ENCODE measurements at regions not wholly inside any gene's neighbourhood (a gene's known extent, or its start where the extent isn't known, plus 50 kb on each side); places are given as distances from the start of the nearest gene placed in this dataset.

DNA sequence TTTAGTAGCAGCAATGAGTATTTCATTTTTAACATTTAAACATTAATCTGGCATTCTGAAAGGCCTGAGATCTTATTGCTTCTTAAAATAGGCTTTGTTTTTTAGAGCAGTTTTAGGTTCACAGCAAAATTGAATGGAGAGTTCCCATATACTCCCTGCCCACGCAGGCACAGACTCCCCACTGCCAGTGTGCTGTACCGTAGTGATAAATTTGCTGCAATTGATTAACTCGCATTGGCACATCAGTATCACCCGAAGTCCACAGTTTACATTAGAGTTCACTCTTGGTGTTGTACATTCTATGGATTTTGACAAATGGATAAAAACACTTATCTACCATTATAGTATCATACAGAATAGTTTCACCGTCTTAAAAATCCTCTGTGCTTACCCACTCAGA lies 71.8 kb upstream of the ERRFI1 start:
- 63 to 67% methylated on average over 5 of the region's 5 CpGs for WGBS, 2 donors
- H3K36me3 ChIP-seq (ENCODE audit: control insufficient read depth in 2 of 2, insufficient read depth in 2 of 2, low read length in 1 of 2), result no peaks in the 10 kb centered on the region
- H3K9me3 ChIP-seq (ENCODE audit: control insufficient read depth in 2 of 2, insufficient read depth in 1 of 2, low read depth in 1 of 2, low read length in 1 of 2), result no peaks in the 10 kb centered on the region
- H3K27ac ChIP-seq (ENCODE audit: low read depth in 2 of 2, low read length in 1 of 2), result peak overlapping the region; percentile 65 to 66
- H3K27me3 ChIP-seq (ENCODE audit: control insufficient read depth in 1 of 2, insufficient read depth in 2 of 2, low read length in 2 of 2), result no peaks in the 10 kb centered on the region
- H3K4me3 ChIP-seq (ENCODE audit: low read depth in 1 of 2, low read length in 2 of 2), result no peak overlapping the region
- H3K4me1 ChIP-seq (ENCODE audit: control insufficient read depth in 2 of 2, insufficient read depth in 2 of 2, low read length in 1 of 2), result peaks cover 0 to 4% of the 10 kb centered on the region in 2 donors

DNA sequence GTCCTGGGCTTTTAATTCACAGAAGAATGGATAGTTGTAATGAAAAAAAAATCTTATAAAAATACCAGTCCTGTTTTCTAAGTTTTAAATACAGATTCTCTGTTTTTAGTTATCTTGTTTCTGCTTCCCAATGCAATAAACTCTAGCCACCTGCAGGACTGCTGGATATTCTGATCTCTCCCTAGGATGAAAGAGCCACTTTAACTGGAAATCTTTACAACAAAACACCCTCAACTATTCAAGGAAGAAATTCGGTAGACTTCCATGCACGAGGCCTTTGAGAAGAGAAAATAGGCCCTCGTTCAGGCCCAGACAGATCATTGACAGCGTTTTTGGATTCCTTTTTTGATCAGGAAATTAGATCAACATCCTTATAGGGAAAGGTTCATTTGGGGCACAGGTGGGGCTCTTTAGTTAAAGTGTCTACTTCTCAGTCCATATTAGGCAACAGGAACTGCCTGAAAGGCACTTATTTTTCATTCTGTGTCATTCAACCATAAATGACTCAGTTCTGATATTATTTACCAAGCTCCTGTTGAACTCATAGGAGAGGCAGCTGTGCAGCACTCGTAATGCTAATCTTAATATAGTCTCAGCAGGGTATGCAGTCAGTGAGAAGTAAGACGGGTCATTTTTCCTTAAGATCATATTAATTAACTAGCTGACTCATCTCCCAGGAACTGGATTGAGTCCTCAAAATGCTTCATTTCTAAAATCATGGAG lies 71.1 kb upstream of the ERRFI1 start:
- no peak overlapping the region for H3K4me3 ChIP-seq (ENCODE audit: low read depth in 1 of 2, low read length in 2 of 2)
- H3K36me3 ChIP-seq (ENCODE audit: control insufficient read depth in 2 of 2, insufficient read depth in 2 of 2, low read length in 1 of 2), result no peaks in the 10 kb centered on the region
- no peaks in the 10 kb centered on the region for H3K27me3 ChIP-seq (ENCODE audit: control insufficient read depth in 1 of 2, insufficient read depth in 2 of 2, low read length in 2 of 2)
- H3K27ac ChIP-seq (ENCODE audit: low read depth in 2 of 2, low read length in 1 of 2), result peak overlapping the region; percentile 85 to 88
- H3K4me1 ChIP-seq (ENCODE audit: control insufficient read depth in 2 of 2, insufficient read depth in 2 of 2, low read length in 1 of 2), result peaks cover 0 to 4% of the 10 kb centered on the region in 2 donors
- H3K9me3 ChIP-seq (ENCODE audit: control insufficient read depth in 2 of 2, insufficient read depth in 1 of 2, low read depth in 1 of 2, low read length in 1 of 2), result no peaks in the 10 kb centered on the region
- WGBS, 2 donors, result 19 to 23% methylated on average over 6 of the region's 6 CpGs

DNA sequence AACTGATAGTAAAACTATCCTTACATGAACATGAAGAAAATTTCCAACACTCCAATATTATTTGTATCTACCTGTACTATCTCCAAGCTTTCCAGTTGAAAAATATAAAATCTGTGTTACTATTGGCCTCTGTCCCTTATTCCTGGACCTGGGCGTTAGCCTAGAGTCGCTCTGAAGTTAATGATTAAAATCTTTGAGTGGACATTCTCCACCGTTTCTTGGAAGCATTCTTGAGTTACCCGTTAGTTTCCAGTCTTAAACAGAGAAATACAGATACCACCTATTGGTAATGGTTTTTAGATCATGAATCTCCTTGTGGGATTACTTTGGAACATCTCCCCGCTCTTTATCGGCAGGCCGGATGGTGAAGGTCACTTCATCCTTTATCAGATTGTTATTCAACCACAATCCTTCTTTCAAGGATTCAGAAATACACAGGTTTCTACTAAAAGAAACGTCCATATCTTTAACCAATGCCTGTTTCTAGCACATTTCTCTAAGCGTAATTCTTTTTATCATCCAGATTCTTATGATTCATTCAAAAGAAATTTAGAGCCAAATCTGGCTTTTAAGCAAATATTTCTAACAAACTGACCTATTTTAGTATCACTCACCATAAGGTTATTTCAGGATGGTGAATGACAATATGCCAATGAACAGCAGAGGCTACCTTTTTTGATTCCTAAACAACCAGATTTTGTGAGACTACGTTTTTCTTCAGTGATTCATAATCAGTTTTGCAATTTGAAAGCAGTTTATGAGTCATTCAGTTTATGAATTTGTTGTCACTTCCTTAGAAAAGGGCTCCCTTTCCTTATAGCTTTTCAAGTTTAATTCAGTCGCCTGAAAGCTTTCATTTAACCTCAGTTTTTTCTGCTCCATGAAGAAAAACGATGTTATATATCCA lies 70.2 kb upstream of the ERRFI1 start:
- H3K4me1 ChIP-seq (ENCODE audit: control insufficient read depth in 2 of 2, insufficient read depth in 2 of 2, low read length in 1 of 2), result peaks cover 0 to 4% of the 10 kb centered on the region in 2 donors
- WGBS, 2 donors, result 49 to 59% methylated on average over 12 of the region's 12 CpGs
- H3K9me3 ChIP-seq (ENCODE audit: control insufficient read depth in 2 of 2, insufficient read depth in 1 of 2, low read depth in 1 of 2, low read length in 1 of 2), result no peaks in the 10 kb centered on the region
- H3K27ac ChIP-seq (ENCODE audit: low read depth in 2 of 2, low read length in 1 of 2), result peak overlapping the region; percentile 35 to 88
- no peaks in the 10 kb centered on the region for H3K27me3 ChIP-seq (ENCODE audit: control insufficient read depth in 1 of 2, insufficient read depth in 2 of 2, low read length in 2 of 2)
- H3K4me3 ChIP-seq (ENCODE audit: low read depth in 1 of 2, low read length in 2 of 2), result no peak overlapping the region
- no peaks in the 10 kb centered on the region for H3K36me3 ChIP-seq (ENCODE audit: control insufficient read depth in 2 of 2, insufficient read depth in 2 of 2, low read length in 1 of 2)

DNA sequence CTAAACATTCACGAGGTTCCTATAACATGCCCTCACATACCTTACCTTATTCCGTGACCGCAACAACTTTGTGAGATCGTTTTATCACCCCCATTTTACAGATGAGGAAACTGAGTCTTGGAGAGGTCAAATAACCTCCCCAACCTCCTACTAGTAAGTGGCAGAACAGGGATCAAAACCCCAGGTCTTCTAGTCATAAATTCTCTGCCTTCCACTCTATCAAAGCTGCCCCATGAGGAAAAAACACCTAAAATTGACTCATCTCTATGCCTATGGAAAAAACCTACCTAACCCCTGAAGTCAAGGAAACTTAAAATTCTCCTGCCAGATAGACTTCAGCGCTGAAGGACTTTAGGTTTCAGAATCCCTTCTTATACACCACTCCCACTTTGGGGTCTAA lies 69.5 kb upstream of the ERRFI1 start:
- peaks cover 0 to 6% of the 10 kb centered on the region in 2 donors for H3K4me1 ChIP-seq (ENCODE audit: control insufficient read depth in 2 of 2, insufficient read depth in 2 of 2, low read length in 1 of 2)
- no peaks in the 10 kb centered on the region for H3K27me3 ChIP-seq (ENCODE audit: control insufficient read depth in 1 of 2, insufficient read depth in 2 of 2, low read length in 2 of 2)
- no peak overlapping the region for H3K4me3 ChIP-seq (ENCODE audit: low read depth in 1 of 2, low read length in 2 of 2)
- H3K36me3 ChIP-seq (ENCODE audit: control insufficient read depth in 2 of 2, insufficient read depth in 2 of 2, low read length in 1 of 2), result no peaks in the 10 kb centered on the region
- H3K27ac ChIP-seq (ENCODE audit: low read depth in 2 of 2, low read length in 1 of 2), result no peak overlapping the region
- H3K9me3 ChIP-seq (ENCODE audit: control insufficient read depth in 2 of 2, insufficient read depth in 1 of 2, low read depth in 1 of 2, low read length in 1 of 2), result no peaks in the 10 kb centered on the region
- 95 to 96% methylated on average over 5 of the region's 5 CpGs for WGBS, 2 donors

DNA sequence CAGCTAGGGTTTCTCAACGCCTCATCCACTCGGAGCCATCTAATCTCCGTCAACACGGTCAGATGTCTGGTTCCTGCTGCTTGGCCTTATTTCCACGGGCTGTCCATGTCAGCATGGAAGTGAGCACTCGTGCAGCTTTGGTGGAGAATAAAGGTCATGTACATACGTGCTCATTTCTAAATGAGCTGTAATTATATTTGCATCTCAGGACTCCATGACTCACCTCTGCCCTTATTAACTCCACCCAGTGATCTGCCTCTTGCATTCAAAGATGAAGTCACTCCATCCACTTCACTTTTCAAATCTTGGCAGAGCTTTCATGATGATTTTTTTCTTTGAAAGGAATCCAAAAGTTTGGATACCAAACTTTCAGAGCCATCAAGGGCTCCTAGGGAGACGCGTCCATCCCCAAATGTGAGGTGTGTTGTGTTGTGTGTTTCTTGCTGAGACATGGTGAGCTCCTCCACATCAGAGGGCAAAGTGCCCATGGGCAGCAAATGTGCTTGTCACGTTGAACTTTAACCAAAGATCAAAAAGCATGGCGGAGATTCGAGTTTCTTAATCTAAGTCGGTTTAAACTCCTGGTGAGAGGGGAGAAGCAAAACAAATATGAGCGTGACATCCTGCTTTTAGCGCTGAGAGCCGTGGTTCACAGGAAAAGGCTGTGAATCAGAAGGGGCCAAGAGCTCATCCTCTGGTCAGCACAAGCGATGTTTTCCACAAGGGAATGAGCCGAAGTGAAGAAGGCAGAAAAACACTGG lies 68.6 kb upstream of the ERRFI1 start:
- no peak overlapping the region for H3K4me3 ChIP-seq (ENCODE audit: low read depth in 1 of 2, low read length in 2 of 2)
- H3K27ac ChIP-seq (ENCODE audit: low read depth in 2 of 2, low read length in 1 of 2), result peak overlapping the region; percentile 56 to 76
- 44 to 52% methylated on average over 18 of the region's 18 CpGs for WGBS, 2 donors
- peaks cover 0 to 8% of the 10 kb centered on the region in 2 donors for H3K4me1 ChIP-seq (ENCODE audit: control insufficient read depth in 2 of 2, insufficient read depth in 2 of 2, low read length in 1 of 2)
- H3K36me3 ChIP-seq (ENCODE audit: control insufficient read depth in 2 of 2, insufficient read depth in 2 of 2, low read length in 1 of 2), result no peaks in the 10 kb centered on the region
- H3K9me3 ChIP-seq (ENCODE audit: control insufficient read depth in 2 of 2, insufficient read depth in 1 of 2, low read depth in 1 of 2, low read length in 1 of 2), result no peaks in the 10 kb centered on the region
- H3K27me3 ChIP-seq (ENCODE audit: control insufficient read depth in 1 of 2, insufficient read depth in 2 of 2, low read length in 2 of 2), result no peaks in the 10 kb centered on the region

DNA sequence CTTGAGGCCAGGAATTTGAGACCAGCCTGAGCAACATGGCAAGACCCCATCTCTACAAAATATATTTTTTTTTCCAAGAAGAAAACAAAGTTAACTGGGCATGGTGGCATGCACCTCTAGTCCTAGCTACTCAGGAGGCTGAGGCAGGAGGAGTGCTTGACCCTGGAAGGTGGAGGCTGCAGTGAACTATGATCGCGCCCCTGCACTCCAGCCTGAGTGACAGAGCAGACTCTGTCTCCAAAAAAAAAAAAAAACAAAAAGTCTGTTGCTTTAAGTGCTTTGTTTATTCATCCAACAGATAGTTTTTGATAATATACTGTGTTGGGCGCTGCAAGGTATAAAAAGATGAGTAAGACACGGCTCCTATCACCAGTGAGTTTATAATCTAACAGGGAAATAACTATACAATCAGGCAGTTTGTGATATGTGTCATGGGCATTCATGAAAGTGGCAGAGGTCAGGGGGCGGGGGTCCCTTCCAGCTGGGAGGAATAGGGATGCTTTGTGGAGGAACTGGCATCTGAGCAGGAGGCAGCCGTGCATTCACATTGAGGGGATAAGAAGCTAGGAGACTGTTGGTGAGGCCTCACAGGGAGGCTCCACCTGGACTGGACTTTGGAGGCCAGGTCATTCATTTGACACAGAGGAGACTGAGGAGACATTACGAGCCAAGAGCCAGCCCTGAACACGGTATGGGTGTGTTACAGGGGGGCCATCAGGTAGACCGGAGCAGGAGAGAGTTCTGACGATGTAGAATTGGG lies 67.3 kb upstream of the ERRFI1 start:
- Histone ChIP-seq H3K9me3 (ENCODE audit: control insufficient read depth in 2 of 2, insufficient read depth in 1 of 2, low read depth in 1 of 2, low read length in 1 of 2) (no peaks in the 10 kb centered on the region), H3K4me3 (ENCODE audit: low read depth in 1 of 2, low read length in 2 of 2) (no peak overlapping the region), H3K27me3 (ENCODE audit: control insufficient read depth in 1 of 2, insufficient read depth in 2 of 2, low read length in 2 of 2) (no peaks in the 10 kb centered on the region), H3K36me3 (ENCODE audit: control insufficient read depth in 2 of 2, insufficient read depth in 2 of 2, low read length in 1 of 2) (no peaks in the 10 kb centered on the region), H3K4me1 (ENCODE audit: control insufficient read depth in 2 of 2, insufficient read depth in 2 of 2, low read length in 1 of 2) (peaks cover 0 to 10% of the 10 kb centered on the region in 2 donors), H3K27ac (ENCODE audit: low read depth in 2 of 2, low read length in 1 of 2) (no peak overlapping the region)
- WGBS, 2 donors, result 86 to 95% methylated on average over 10 of the region's 10 CpGs

DNA sequence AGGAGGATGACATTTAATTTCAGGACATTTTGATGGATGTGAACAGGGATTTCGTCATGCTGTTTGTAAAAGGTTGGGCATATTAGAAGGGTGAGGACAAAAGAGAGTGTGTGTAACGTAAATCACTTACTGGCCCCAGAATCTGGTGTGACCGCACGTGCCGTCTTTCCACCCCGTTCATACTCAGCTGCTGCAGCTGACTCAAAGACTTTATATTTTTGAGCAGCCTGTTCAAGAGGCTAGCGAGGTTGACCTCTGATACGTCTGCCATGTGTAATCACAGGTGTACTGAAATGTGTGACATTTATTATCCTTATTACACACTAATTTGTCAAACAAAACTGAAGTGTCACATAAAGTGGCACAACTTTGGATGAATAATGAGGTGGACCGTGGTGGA lies 66.5 kb upstream of the ERRFI1 start:
- no peak overlapping the region for H3K27ac ChIP-seq (ENCODE audit: low read depth in 2 of 2, low read length in 1 of 2)
- no peaks in the 10 kb centered on the region for H3K36me3 ChIP-seq (ENCODE audit: control insufficient read depth in 2 of 2, insufficient read depth in 2 of 2, low read length in 1 of 2)
- WGBS, 2 donors, result 71 to 79% methylated on average over 9 of the region's 9 CpGs

DNA sequence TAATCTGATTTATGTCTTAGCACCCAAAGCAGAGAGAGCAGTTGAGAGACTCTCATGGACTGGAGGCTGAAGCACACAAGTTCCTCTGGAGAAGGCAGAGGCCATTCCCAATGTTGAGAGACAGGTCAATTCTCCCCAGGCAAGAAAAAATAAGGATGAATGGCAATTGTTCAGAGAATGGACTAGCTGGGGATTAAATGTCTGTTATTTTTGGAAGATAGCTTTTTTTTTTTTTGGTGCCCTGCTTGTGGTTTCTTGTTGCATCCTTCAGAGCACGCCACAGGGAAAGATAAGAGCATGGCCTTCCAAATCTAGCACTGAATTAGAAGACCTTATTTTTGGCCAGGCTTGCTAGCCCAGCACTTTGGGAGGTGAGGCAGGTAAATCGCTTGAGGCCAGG lies 65.6 kb upstream of the ERRFI1 start:
- no peaks in the 10 kb centered on the region for H3K27me3 ChIP-seq (ENCODE audit: control insufficient read depth in 1 of 2, insufficient read depth in 2 of 2, low read length in 2 of 2)
- H3K4me1 ChIP-seq (ENCODE audit: control insufficient read depth in 2 of 2, insufficient read depth in 2 of 2, low read length in 1 of 2), result peaks cover 0 to 10% of the 10 kb centered on the region in 2 donors
- H3K36me3 ChIP-seq (ENCODE audit: control insufficient read depth in 2 of 2, insufficient read depth in 2 of 2, low read length in 1 of 2), result no peaks in the 10 kb centered on the region
- no peak overlapping the region for H3K27ac ChIP-seq (ENCODE audit: low read depth in 2 of 2, low read length in 1 of 2)
- H3K4me3 ChIP-seq (ENCODE audit: low read depth in 1 of 2, low read length in 2 of 2), result no peak overlapping the region
- H3K9me3 ChIP-seq (ENCODE audit: control insufficient read depth in 2 of 2, insufficient read depth in 1 of 2, low read depth in 1 of 2, low read length in 1 of 2), result no peaks in the 10 kb centered on the region
- WGBS, 2 donors, result 79 to 88% methylated on average over 2 of the region's 2 CpGs

More for the DNA sequence above, 66.5 kb upstream of the ERRFI1 start:
- Histone ChIP-seq H3K27me3 (ENCODE audit: control insufficient read depth in 1 of 2, insufficient read depth in 2 of 2, low read length in 2 of 2) (no peaks in the 10 kb centered on the region), H3K4me1 (ENCODE audit: control insufficient read depth in 2 of 2, insufficient read depth in 2 of 2, low read length in 1 of 2) (peaks cover 0 to 10% of the 10 kb centered on the region in 2 donors), H3K4me3 (ENCODE audit: low read depth in 1 of 2, low read length in 2 of 2) (no peak overlapping the region), H3K9me3 (ENCODE audit: control insufficient read depth in 2 of 2, insufficient read depth in 1 of 2, low read depth in 1 of 2, low read length in 1 of 2) (no peaks in the 10 kb centered on the region)

DNA sequence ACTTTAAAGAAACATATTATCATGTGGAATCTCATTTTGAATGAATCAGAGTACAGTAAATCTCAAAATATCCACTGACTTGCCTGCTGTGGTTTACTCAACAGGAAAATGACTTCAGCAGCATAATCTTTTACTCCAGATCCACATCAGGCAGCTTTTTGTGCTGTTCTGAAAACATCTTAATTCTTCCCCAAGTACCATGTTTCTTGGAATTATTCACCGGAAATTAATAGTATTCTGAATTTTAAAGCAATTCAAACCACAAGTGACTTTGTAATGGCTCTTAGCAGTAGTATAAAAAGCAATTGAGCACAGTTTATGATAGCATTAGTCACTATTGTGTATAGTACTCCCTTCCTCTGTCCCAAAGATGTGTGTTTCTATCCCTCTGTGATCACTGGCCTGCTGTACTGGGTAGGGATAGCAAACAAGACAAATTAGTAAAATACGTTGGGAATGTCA lies 64.2 kb upstream of the ERRFI1 start:
- H3K27me3 ChIP-seq (ENCODE audit: control insufficient read depth in 1 of 2, insufficient read depth in 2 of 2, low read length in 2 of 2), result no peaks in the 10 kb centered on the region
- no peaks in the 10 kb centered on the region for H3K9me3 ChIP-seq (ENCODE audit: control insufficient read depth in 2 of 2, insufficient read depth in 1 of 2, low read depth in 1 of 2, low read length in 1 of 2)
- no peak overlapping the region for H3K4me3 ChIP-seq (ENCODE audit: low read depth in 1 of 2, low read length in 2 of 2)
- WGBS, 2 donors, result 56 to 68% methylated on average over 2 of the region's 2 CpGs
- no peaks in the 10 kb centered on the region for H3K36me3 ChIP-seq (ENCODE audit: control insufficient read depth in 2 of 2, insufficient read depth in 2 of 2, low read length in 1 of 2)
- H3K27ac ChIP-seq (ENCODE audit: low read depth in 2 of 2, low read length in 1 of 2), result peak overlapping the region in 1 of 2 donors; percentile 68
- peaks cover 0 to 10% of the 10 kb centered on the region in 2 donors for H3K4me1 ChIP-seq (ENCODE audit: control insufficient read depth in 2 of 2, insufficient read depth in 2 of 2, low read length in 1 of 2)
